Activated CD8-positive, alpha-beta memory T cell treated with anti-CD3 and anti-CD28 coated beads for 36 hours (primary cell): ENCODE measurements at regions not wholly inside any gene's neighbourhood (a gene's known extent, or its start where the extent isn't known, plus 50 kb on each side); places are given as distances from the start of the nearest gene placed in this dataset.

ENCODE experiments used
- CTCF ChIA-PET: fragments of 350-600 bp; sonication (Branson Sonifier 250); formaldehyde crosslinking; loops from one replicate; lab custom pipeline; 2021; ENCODE audit warnings: antibody characterized with exemption; lab: Charles Lee
- POLR2A ChIA-PET: fragments of 350-600 bp; sonication (Branson Sonifier 250); formaldehyde crosslinking; loops from one replicate; lab custom pipeline; 2021; ENCODE audit warnings: antibody characterized with exemption; lab: Charles Lee

DNA sequence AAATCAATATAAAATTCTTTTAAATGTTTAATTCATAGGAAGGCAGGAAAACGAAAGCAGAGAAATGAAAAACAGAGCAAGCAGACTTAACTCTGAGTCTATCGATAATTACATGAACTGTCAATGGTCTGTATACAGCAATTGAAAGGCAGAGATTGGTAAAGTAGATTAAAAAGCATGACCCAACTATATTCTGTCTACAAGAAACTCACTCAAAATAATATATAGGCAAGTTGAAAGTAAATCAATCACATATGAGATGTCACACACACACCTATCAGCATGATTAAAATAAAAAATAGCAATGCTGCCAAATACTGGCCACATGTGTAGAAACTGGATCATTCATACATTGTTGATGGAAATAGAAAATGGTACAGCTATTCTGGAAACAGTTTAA is 136.4 kb upstream of the CYP1B1 start:
- CTCF ChIA-PET, result no interaction called here
- POLR2A ChIA-PET, result no interaction called here

DNA sequence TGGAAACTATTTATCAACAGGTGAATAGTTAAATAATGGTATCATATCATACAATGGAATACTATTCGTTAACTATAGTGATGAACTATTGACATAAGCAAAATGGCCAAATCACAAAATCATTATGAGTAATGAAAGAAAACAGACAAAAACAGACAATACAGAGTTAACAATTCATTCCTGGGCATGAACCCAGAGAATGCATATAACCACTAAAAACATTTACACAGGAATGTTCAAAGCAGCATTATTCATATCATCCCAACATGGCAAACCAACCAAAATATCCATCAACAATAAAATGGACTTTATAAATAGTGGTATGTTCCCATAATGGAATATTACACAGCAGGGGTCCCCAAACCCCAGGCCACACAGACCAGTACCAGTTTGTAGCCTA is 131.2 kb upstream of the CYP1B1 start:
- ChIA-PET CTCF (no interaction called here), POLR2A (no interaction called here)

DNA sequence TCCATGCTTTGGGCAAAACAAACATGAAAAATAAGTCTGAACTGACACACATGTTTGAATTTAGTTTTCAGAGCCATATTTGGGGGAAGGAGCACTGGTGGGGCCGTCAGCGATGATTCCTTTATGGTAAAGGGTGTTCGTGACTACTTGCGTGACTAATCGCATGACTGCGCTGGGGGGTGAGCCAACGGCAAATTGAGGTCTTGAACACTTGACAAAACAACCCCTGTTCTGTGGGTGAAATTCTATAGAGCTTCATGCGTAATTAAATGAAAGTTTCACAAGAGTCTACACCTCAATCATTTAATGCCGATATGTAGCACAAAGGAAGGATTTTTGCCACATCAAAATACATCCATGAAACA is 127.5 kb upstream of the CYP1B1 start:
- POLR2A ChIA-PET, result no interaction called here
- CTCF ChIA-PET, result no interaction called here

DNA sequence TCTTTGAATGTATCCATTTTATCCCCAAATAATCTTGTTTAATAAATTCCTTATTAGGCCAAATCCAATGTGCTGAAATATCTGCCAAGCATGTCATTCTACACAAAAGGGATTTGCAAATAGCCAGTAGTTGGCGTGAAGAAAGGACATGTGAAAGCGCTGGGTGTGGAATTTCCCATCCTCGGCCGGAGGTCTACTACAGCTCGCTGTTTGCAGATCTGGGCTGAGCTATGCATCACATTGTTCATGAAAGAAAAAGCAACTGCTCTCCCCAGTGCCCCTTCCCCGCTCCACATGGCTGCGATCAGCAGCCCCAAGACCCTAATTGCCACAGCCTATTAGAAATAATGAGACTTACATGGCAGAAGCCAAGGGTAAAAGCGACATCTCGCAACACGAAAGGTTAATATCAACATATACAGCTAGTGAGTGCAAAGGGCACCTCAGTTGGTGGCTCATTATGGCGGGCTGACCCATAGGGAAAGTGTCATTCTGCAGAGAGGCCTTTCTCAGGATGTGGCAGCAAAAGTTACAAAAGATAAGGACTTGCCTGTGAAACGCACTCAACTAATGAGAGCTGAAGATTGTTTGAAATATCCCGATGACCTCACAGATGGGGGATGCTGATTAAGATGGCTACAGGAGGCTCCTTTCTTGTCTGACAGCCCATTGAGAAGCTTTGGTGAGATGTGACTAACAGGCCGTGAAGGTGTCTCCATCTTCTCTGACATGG is 126.9 kb upstream of the CYP1B1 start:
- ChIA-PET POLR2A (no interaction called here), CTCF (no interaction called here)

DNA sequence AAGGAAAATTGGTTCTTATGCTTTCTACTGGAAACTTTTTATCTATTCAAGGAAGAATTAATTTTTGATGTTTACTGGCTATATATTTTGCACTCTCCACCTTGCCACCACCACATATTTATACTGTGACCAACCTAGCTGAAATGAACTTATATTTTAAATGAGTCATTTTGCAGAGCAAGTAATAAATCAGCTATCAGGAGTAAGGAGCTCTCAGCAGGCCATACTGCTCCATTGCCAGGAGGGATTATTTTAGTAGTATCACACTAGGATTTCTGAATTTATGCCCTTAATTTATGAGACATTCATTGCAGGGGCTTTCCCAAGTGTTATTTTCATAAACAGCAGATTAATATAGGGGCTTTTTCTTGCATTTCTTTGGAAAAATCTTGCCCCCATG is 125.8 kb upstream of the CYP1B1 start:
- ChIA-PET POLR2A (no interaction called here), CTCF (no interaction called here)

DNA sequence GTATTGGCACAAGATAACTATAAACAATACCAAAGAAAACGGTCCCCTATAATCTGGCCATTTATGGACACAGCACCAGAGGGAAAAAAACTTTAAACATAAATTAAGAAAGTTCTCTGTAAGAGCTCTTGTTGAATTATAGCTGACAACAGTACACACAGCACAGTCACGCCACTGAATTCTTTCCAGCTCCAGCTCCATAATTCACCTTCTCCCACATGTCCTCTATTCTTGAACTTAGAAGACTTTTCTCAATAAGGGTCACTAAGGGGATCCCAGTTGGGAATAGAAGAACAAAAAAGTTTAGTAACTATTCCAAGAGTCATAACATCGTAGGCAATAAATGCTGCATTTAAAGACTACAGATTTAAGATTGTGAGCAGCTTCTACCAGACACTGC is 124.6 kb upstream of the CYP1B1 start:
- CTCF ChIA-PET, result no interaction called here
- POLR2A ChIA-PET, result no interaction called here

DNA sequence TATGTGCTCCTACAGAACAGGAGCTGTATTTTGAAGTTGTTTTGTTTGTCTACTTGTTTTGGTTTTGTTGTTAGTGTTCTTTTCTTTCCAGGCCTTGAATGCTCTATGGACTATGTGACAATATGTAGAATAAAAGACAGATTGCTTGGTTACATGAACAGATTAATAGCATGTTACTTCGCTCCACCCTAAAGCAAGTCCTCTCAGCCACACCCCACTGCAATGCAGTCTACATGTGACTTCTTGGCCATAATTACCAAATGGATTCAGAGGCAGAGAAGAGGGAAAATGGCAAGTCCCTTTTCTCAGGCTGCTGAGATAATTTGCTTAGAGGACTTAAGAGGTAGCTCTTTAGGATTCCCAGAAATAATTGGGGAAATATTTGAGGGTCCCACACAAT is 123.2 kb upstream of the CYP1B1 start:
- ChIA-PET CTCF (no interaction called here), POLR2A (no interaction called here)

DNA sequence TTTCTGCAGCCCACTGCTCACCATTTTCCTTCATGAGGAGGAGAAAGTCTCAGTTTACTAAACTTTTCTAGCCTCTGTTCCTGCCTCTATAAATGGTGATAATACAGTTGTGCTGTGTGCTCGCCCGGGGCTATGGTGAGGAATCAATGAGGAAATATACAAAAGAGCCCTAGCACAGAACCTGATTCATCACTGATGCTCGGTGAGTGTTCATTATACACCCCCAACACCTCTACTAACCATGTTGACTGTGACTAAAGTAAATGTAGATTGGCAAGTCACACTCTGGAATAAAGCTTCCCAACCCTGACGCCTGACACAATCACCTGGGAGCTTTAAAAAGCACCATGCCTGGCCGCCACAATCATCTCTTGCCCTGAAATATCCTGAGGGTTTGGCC is 118.8 kb upstream of the CYP1B1 start:
- CTCF ChIA-PET, result no interaction called here
- POLR2A ChIA-PET, result no interaction called here

DNA sequence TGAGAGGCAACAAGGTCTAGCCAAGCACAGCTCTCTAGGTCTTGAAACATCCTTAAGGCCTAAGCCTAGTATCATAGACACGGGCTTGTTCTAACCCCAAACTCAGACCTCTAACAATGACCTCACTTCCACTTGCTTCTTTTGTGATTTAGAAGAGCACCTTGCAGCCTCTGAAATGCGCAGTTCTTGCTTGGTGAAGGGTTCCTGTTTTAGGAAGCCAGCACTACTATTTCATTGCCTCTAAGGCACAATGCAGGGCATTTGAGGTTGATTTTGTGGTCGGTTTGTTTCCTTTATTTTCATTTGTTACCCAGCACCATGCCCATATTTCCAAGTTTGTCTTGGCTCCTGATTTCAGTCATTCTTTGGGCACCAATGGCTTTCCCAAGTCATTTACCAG is 117.0 kb upstream of the CYP1B1 start:
- ChIA-PET POLR2A (no interaction called here), CTCF (no interaction called here)

DNA sequence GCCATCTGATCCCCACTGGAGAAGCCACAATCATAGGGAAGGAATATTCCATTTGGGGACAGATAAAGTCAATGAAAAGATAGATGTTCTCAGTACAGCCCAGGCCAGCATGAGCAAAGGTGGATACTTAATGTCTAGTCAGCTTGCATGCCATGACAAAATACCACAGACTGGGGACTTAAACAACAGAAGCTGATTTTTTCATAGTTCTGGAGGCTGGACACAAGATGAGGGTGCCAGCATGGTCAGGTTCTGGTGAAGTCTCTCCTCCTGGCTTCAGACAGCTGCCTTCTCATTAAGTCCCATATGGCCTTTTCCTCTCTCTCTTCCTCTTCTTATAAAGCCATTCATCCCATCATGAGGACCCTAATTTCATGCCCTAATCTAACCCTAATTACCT is 116.1 kb upstream of the CYP1B1 start:
- POLR2A ChIA-PET, result no interaction called here
- CTCF ChIA-PET, result no interaction called here

DNA sequence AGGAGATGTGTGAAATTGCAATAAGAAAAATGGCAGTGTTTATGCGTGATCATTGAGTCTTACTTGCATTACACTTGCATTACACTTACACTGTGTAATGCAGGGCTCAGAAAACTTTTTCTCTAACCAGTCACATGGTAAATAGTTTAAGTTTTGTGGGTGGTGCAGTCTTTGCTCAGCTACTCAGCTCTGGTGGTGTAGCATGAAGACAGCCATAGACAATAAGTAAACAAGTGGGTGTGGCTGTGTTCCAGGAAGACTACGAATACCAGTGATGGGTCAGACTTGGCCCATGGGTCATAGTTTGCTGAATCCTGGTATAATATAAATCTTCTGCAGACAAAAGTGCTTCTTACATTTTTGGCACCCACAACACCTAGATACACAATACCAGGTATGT is 115.6 kb upstream of the CYP1B1 start:
- ChIA-PET CTCF (no interaction called here), POLR2A (no interaction called here)

DNA sequence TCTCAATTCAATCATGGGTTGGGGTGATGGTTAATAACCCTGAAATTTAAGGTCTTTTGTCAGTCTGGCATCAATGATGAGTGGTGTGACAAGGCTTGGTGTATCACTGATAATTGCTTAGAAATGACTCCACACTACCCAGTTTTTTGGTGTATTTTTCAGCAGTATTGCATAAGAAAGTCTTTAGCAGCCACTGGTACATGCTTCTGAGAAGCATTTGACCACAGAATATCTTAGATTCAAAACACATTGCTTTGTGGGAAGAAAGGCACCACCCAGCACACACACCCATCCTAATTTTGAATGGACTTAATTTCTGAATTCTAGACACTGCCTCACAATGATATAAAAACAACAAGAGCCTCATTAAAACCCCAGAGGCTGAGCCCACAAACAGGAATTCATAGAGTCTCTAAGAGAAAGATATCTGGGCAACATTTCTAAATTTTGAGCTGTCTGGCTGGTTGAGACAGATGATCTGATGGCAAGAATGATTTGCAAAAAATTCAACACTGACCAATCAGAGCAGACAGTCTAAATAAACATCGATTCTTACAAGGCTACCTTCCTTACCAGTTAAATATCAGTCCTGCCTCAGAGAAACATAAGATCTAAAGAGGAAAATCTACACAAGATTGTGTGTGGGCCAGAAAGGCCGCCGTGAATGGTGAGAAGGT is 114.7 kb upstream of the CYP1B1 start:
- ChIA-PET CTCF (no interaction called here), POLR2A (no interaction called here)

DNA sequence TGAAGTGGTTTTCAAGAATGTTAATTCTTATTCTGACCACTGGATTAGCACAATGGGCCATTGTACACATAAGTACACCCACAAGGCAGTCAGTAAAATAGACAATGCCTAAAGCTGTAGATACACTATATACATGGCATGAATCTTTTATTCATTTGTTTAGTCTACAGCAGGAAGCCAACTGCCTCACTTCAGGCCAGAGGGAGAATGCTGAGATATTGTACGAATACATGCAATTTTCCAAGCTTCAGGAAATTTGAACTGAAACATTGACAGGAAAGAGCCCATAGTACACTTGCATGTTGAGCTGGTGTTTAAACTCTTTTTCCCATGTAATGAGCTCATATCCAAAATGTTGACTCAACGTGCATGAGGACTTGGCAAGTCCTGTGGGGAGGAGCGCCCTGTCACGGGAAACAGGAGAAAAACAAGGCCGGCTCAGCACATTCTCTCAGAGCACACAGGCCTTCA is 111.6 kb upstream of the CYP1B1 start:
- ChIA-PET CTCF (no interaction called here), POLR2A (no interaction called here)

DNA sequence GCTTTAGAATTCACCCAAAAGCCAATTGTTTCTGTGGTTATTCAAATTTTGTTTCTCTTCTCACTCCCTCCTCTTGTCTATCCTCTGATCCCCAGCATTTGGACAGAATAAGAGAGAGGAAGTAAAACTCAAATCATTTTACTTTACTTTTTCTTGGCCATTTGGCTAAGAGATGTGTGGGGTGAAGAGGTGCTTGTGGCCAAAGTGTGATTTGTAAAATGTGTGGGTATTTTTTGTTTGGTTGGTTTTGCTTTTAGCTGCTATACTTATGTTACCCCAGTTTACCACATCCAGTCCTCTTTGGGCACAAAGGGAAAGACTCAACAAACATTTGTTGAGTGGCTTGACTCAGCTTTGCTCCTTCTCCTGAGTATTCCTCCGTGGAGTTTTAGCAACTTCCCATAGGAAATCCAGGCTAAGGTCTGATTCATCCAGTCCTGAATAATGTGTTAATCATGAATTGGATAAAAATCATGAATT is 109.1 kb upstream of the CYP1B1 start:
- ChIA-PET POLR2A (no interaction called here), CTCF (no interaction called here)

DNA sequence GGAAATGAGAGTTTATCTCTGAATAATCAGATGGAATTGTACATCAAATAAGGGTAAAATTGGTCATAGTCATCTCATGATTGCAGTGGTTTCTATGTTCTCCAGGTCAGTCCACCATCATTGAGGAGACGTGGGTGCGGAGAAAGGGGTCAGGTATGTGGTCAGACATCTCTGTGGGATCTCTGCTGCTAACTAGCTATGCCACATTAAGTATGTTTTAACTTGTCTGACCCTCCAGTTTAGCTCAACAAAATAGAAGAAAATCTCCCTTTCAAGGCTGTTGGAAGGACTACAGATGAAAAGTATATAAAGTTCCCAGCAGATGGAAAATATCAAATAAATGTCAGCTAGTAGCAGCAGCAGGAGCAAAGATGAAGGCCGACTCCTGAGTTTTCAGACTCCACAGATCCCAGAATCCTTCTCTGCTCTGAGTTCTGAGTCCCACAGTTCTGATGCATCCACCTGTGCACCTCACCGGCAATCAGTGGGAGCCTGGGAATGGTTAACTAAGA is 106.6 kb upstream of the CYP1B1 start:
- CTCF ChIA-PET, result interaction anchor here (0.6 kb wide), 1 partner anchor 92 kb away, joined by 3 read pairs; no protein-coding TSS in a partner anchor
- POLR2A ChIA-PET, result no interaction called here

DNA sequence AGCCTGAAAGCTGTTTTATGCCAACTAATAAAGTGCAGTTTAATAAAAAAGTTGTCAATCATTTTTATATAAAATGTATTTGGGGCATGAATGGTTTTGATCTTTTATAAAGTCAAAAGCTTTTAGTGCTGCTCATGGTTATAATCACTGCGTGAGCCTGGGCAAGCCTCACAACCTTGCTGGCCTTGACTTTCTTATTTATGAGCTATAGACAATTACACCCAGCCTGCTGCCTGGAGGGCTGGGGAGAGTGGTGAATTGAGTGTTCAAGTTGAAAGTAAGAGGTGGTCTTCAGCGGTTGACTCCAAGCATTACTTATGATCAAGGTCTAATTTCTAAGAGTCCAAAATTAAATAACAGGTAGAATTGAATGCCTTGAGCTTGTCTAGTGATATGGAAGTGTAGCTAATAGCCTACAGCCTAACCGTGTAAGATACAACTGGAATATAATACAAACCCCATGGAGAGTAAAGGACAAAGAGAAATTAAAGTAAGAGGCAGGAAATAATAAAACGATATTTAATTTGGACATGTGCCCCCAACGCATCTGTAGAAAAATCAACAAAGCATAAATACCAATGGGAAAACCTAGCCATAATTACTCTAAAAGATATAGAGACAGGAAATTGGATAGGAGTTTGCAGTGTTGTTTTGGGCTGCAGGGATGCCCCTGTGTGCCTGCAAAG is 106.0 kb upstream of the CYP1B1 start:
- ChIA-PET POLR2A (no interaction called here), CTCF (interaction anchor here (0.6 kb wide), 1 partner anchor 93 kb away, joined by 3 read pairs; no protein-coding TSS in a partner anchor)

DNA sequence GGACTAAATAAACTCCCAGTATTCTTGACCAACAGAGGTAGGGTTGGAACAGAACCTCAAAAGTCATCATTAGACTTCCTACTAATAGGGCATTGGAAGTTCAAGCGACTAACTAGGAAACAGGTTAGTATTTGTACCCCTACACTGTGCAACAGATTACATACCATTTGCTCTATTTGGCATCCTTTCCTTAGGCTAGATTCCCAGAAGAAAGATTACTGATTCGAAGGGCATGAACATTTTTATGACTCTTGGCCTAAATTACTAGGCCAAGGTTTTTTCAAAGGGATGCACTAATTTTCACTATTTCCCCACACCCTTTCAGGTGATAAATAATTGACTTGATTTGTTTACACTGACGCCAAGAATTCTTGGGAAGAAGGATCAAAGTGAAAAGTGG is 104.8 kb upstream of the CYP1B1 start:
- POLR2A ChIA-PET, result no interaction called here
- CTCF ChIA-PET, result no interaction called here

DNA sequence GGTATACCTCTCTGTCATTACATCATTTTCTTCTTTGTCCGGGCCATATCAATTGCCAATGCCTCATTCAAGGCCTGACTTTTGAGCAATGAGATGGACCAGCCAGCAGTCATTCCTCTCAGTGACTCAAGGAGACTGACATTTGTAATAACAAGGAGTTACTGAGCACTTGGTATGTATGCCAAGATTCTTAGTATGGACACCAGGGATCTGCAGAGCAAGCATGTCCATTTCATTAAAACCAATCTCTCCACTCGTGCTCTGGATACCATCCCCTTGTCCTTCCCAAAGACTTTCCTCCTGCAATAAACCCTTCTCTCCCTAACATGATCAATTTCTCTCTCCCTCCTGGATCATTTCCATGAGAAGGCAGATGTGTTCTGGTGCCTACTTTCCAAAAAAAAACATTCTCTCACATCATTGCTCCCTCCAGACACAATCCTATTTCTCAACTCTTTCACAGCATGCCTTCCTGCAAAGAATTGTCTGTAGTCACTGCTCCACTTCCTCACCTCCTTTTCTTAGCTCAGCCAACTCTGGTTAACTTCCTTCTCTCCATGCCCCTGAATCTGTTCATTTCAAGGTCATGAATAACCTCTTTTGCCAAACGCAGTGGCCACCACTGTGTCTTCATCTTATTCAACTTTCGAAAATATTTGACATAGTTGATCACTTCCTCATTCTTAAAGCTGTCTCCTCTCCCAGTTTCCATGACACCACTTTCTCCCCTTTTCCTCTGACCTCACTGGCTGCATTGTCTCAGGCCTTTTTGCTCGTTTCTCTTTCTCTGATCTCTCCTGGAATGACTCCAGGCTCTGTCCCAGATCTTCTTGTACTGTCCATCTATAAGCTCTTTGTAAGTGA is 102.8 kb upstream of the CYP1B1 start:
- ChIA-PET POLR2A (no interaction called here), CTCF (interaction anchor here (0.6 kb wide), 1 partner anchor 631 kb away, joined by 4 read pairs; no protein-coding TSS in a partner anchor)

DNA sequence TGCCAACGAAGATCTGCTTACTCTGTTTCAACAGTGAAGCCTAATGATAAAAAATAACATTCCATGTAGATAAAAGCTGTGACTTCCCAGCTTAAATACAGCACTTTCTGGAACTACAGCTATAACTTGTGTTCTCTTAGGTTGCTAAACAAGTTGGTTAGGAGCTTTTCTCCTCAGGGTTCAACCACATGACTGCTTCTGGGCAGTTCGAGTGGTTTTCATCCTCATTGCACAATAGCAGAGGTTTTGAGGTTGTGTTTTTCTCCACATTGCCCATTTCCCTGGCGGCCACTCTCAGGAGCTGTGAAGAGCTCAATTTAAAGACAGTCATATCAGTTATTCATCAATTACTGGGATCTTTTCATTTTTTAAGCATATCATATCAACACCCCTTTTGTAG is 102.2 kb upstream of the CYP1B1 start:
- ChIA-PET CTCF (no interaction called here), POLR2A (no interaction called here)
